Spleen (tissue), 11 donors: ENCODE measurements at regions not wholly inside any gene's neighbourhood (a gene's known extent, or its start where the extent isn't known, plus 50 kb on each side); places are given as distances from the start of the nearest gene placed in this dataset.

Experiments
- DNase-seq: peaks from one replicate; pipeline ENCODE4 v3.0.0-alpha.2; 2020
- H3K27ac ChIP-seq, 8 donors: fragments of 200-600 bp; sonication (generic) in 7 of 8; 1 replicate in 4 of 8; 2 replicates in 4 of 8; pipeline versions ENCODE4 v1.5.0 to v1.8.0; 2016 to 2021; ENCODE audit warnings: inconsistent platforms in 4 of 8, mild to moderate bottlenecking in 4 of 8, moderate library complexity in 1 of 8
- H3K27me3 ChIP-seq, 7 donors: fragments of 200-600 bp; sonication (generic) in 6 of 7; replicated peaks in 1 of 7; 1 replicate in 4 of 7; 2 replicates in 3 of 7; pipeline versions ENCODE4 v1.5.0 to v1.8.0; 2016 to 2021; ENCODE audit warnings: inconsistent platforms in 3 of 7, mild to moderate bottlenecking in 1 of 7
- H3K36me3 ChIP-seq, 6 donors: fragments of 200-600 bp; sonication (generic) in 5 of 6; 1 replicate in 4 of 6; 2 replicates in 2 of 6; pipeline versions ENCODE4 v1.5.0 to v1.8.0; 2016 to 2021; ENCODE audit warnings: inconsistent platforms in 2 of 6
- H3K4me1 ChIP-seq, 6 donors: fragments of 200-600 bp; sonication (generic) in 5 of 6; 1 replicate in 3 of 6; 2 replicates in 3 of 6; pipeline versions ENCODE4 v1.5.0 to v1.8.0; 2016 to 2021; ENCODE audit warnings: inconsistent platforms in 3 of 6
- H3K4me3 ChIP-seq, 8 donors: fragments of 200-600 bp; sonication (generic) in 7 of 8; 1 replicate in 4 of 8; 2 replicates in 4 of 8; pipeline versions ENCODE4 v1.5.0 to v1.8.0; 2016 to 2021; ENCODE audit warnings: inconsistent platforms in 4 of 8, mild to moderate bottlenecking in 4 of 8, moderate library complexity in 2 of 8
- H3K9me3 ChIP-seq, 8 donors: fragments of 200-600 bp; sonication (generic) in 7 of 8; 1 replicate in 4 of 8; 2 replicates in 4 of 8; pipeline versions ENCODE4 v1.5.0 to v1.8.0; 2016 to 2021; ENCODE audit warnings: inconsistent platforms in 4 of 8
- POLR2A ChIP-seq, 3 donors: fragments of 450-650 bp; IDR thresholded peaks; one replicate each; pipeline ENCODE4 v1.5.1; 2017; ENCODE audit warnings: antibody characterized with exemption in 3 of 3, mild to moderate bottlenecking in 1 of 3
- POLR2AphosphoS5 ChIP-seq, 3 donors: sonication (generic); formaldehyde crosslinking; IDR thresholded peaks; one replicate each; pipeline ENCODE4 v1.5.1; 2017; ENCODE audit warnings: antibody characterized with exemption in 3 of 3
- WGBS, 5 donors: extraction: QIAGEN DNeasy Blood & Tissue Kit in 3 of 5; methylation state at CpG; one replicate each; pipeline versions ENCODE4 v1.1.5 to v1.1.7; 2013 to 2018; 5-methylcytosine and 5-hydroxymethylcytosine counted together
- intact Hi-C: fragments of 100-400 bp; cut with DNase I; formaldehyde crosslinking; loops from one replicate; pipeline ENCODE4 v1.15.0; 2023; ENCODE audit warnings: low total_unique reads
- TF ChIP-seq, protein P1 (sequence below), 11 experiments: fragments of 200-600 bp in 7 of 11; fragments of 450-650 bp in 4 of 11; sonication (generic) in 4 of 11; IDR thresholded peaks in 8 of 11; conservative IDR thresholded peaks in 3 of 11; 1 replicate in 7 of 11; 2 replicates in 4 of 11; pipeline versions ENCODE4 v1.4.0 to v1.8.0; 2016 to 2021; ENCODE audit warnings: antibody characterized with exemption in 11 of 11, inconsistent platforms in 4 of 11, mild to moderate bottlenecking in 1 of 11
- donor health status: healthy with polysubstance abuse.
- donor health status: DM: no; HTN: no; CAD: no; lungs with moderate emphysema.
- donor health status: DM: no; HTN: no; CAD: no.
- donor health status: Bipolar disorder and iron deficiency.
- donor health status: healthy.
- donor health status: DM: no; HTN: no; CAD: no.
- donor health status: DM: yes; HTN: yes; CAD: no.

DNA sequence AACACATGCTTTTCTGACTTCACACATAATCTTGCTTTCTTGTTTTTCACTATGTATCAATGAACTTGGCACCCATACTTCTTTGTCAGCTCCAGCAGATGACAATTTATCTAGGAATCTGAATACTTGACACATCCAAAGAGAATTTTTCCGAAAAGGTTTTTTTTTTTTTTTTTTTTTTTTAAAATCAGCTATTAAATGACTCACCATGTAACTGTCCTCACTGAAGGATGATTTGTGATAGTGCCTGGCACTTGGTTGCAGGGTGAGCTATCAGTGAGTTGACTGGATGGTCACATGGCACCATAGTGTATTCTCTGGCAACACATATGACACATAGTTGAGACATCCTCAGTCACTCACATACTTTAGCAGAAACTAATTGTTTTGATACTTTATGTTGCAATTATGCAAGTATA, 133.4 kb upstream of the E2F8 start:
- TF ChIP-seq POLR2AphosphoS5 (IDR thresholded peaks at IDR 0.05) (no peak), POLR2A (IDR thresholded peaks at IDR 0.05) (no peak)
- TF ChIP-seq, protein P1, sequence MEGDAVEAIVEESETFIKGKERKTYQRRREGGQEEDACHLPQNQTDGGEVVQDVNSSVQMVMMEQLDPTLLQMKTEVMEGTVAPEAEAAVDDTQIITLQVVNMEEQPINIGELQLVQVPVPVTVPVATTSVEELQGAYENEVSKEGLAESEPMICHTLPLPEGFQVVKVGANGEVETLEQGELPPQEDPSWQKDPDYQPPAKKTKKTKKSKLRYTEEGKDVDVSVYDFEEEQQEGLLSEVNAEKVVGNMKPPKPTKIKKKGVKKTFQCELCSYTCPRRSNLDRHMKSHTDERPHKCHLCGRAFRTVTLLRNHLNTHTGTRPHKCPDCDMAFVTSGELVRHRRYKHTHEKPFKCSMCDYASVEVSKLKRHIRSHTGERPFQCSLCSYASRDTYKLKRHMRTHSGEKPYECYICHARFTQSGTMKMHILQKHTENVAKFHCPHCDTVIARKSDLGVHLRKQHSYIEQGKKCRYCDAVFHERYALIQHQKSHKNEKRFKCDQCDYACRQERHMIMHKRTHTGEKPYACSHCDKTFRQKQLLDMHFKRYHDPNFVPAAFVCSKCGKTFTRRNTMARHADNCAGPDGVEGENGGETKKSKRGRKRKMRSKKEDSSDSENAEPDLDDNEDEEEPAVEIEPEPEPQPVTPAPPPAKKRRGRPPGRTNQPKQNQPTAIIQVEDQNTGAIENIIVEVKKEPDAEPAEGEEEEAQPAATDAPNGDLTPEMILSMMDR (IDR thresholded peaks at IDR 0.05 in 8 of 11, conservative IDR thresholded peaks at IDR 0.05 in 3 of 11), result no peak
- no peak overlapping the region for H3K4me3 ChIP-seq
- no peak for DNase-seq
- H3K27me3 ChIP-seq, result peaks cover 0 to 8% (median 0%) of the 10 kb centered on the region in 7 donors
- no peak overlapping the region for H3K27ac ChIP-seq
- H3K9me3 ChIP-seq, result no peaks in the 10 kb centered on the region
- 82 to 96% (median 85%) methylated on average over 1 of the region's 1 CpG for WGBS, 5 donors
- no peaks in the 10 kb centered on the region for H3K36me3 ChIP-seq
- intact Hi-C loops, result no loop called here
- H3K4me1 ChIP-seq, result peaks cover 0 to 4% (median 0%) of the 10 kb centered on the region in 6 donors

DNA sequence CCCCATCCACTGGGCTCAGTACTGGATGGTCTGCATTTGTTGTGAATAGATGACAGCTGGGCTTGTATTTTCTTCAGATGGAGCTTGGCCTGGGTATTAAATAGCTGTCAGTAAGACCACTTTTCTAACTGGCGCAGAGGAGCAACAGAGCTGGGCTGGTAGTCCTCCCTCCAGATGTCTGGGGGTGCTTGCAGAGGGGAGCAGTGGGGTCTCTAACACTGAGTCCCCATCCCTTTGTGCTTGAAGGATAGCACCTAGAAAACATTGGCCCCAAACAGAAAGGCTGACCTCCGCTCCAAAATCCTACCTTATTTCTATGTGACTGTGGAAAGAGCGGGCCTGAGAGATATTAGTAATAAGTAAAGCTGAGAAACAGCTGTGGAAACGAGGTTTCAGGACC, 131.6 kb upstream of the E2F8 start:
- WGBS, 5 donors, result 69 to 87% (median 87%) methylated on average over 4 of the region's 4 CpGs
- no peak for DNase-seq
- Histone ChIP-seq H3K4me3 (no peak overlapping the region), H3K4me1 (peaks cover 0 to 4% (median 0%) of the 10 kb centered on the region in 6 donors), H3K9me3 (no peaks in the 10 kb centered on the region), H3K27me3 (no peaks in the 10 kb centered on the region), H3K27ac (no peak overlapping the region), H3K36me3 (no peaks in the 10 kb centered on the region)
- intact Hi-C loops, result no loop called here
- TF ChIP-seq POLR2AphosphoS5 (IDR thresholded peaks at IDR 0.05) (no peak), POLR2A (IDR thresholded peaks at IDR 0.05) (no peak)
- TF ChIP-seq, protein P1 (IDR thresholded peaks at IDR 0.05 in 8 of 11, conservative IDR thresholded peaks at IDR 0.05 in 3 of 11), result no peak

DNA sequence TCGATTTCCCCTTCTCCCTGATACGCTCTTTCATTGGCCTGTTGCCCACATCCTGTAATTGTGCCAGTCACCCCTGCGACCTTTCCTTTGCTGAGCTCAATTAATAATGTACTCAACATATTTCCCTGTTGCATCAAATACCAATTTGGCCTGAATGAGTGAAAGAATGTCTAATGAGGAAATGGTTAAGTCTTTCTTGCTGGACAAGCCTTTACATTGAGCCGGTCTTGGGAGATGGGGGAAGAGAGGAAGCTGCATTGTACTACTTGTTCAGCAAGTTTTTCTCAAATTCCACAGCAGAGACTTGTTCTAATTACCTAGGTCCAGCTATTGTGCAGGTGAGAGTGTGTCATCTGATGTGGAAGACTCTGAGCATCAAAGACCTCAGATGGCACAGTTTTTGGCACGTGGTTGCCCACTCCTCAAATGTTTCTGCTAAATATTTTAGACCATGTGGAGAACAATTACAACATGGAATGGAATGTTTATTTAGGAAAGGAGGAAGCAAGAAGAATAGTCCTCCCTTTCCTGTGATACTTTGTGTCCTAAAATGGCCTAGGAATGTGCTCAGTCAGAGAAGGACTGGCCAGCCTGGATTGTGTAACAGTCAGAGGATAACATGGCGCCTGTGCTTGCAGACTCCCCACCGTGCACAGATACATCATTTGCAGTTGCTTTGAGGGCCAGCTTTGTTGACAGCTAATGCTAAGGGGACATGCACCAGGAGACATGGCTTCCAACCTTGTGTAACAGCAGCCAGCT, 129.5 kb upstream of the E2F8 start:
- H3K4me3 ChIP-seq, result no peak overlapping the region
- no peaks in the 10 kb centered on the region for H3K36me3 ChIP-seq
- DNase-seq, result no peak
- no peaks in the 10 kb centered on the region for H3K9me3 ChIP-seq
- H3K4me1 ChIP-seq, result peaks cover 0 to 4% (median 0%) of the 10 kb centered on the region in 6 donors
- WGBS, 5 donors, result 33 to 43% (median 34%) methylated on average over 7 of the region's 7 CpGs
- H3K27me3 ChIP-seq, result no peaks in the 10 kb centered on the region
- TF ChIP-seq, protein P1 (IDR thresholded peaks at IDR 0.05 in 8 of 11, conservative IDR thresholded peaks at IDR 0.05 in 3 of 11), result no peak
- no peak for TF ChIP-seq POLR2A (IDR thresholded peaks at IDR 0.05)
- no peak for TF ChIP-seq POLR2AphosphoS5 (IDR thresholded peaks at IDR 0.05)
- intact Hi-C loops, result no loop called here
- peak overlapping the region in 1 of 8 donors; percentile 18 for H3K27ac ChIP-seq

DNA sequence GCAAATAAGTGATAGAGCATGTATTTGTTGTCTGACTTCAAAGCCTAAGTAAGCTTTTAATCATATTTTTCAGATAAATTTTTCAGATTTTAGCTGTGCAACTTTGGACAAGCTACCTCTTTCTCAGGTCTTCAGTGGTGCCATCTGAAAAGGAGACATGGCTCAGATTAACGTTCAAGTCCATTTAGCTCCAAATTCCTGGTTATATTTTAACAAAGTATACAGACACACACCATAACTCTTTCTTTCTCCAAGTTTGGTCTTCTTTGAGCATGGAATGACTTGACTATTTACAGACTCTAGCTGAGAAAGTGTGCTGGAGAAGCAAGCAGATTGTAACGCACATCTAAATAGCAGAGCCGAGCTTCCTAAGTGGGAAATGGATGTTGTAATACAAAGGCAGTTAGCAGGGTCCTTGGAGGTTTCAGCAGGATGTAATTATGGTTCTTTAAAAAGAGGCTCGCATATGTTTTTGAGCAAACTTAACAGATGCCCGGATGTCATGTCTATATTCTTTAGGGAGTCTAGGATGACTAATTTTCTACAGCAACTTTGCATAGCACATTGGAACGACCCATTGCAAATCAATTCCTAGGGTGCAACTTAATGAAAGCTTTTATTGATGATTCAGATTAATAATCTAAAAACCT, 128.1 kb upstream of the E2F8 start:
- TF ChIP-seq POLR2AphosphoS5 (IDR thresholded peaks at IDR 0.05), result no peak
- 31 to 41% (median 33%) methylated on average over 6 of the region's 6 CpGs for WGBS, 5 donors
- no peaks in the 10 kb centered on the region for H3K36me3 ChIP-seq

More for the DNA sequence above, 128.1 kb upstream of the E2F8 start:
- no peaks in the 10 kb centered on the region for H3K27me3 ChIP-seq
- peaks cover 0 to 4% (median 0%) of the 10 kb centered on the region in 6 donors for H3K4me1 ChIP-seq
- intact Hi-C loops, result no loop called here
- no peak overlapping the region for H3K4me3 ChIP-seq
- H3K9me3 ChIP-seq, result no peaks in the 10 kb centered on the region
- no peak overlapping the region for H3K27ac ChIP-seq
- DNase-seq, result no peak
